OCI-LY1 (cell line): ENCODE measurements at regions not wholly inside any gene's neighbourhood (a gene's known extent, or its start where the extent isn't known, plus 50 kb on each side); places are given as distances from the start of the nearest gene placed in this dataset.

Source experiments
- CTCF ChIP-seq: fragments of 200-600 bp; sonication (generic), shearing (Covaris generic); IDR thresholded peaks from 2 replicates; pipeline ENCODE4 v1.5.1; 2017; ENCODE audit warnings: mild to moderate bottlenecking, antibody characterized with exemption, low read length, moderate library complexity, mixed read lengths
- EZH2 ChIP-seq: fragments of 200-600 bp; sonication (generic), shearing (Covaris generic); IDR thresholded peaks from 2 replicates; pipeline ENCODE4 v1.8.0; 2017; ENCODE audit warnings: borderline replicate concordance, mixed run types, mild to moderate bottlenecking, antibody characterized with exemption, low read length, moderate library complexity, mixed read lengths

- TF ChIP-seq CTCF (no peak), EZH2 (no peak)
These were observed 683.0 kb downstream of the DSC3 start for GRCh38 chr18:30359521-30359920.
